ENCODE measurements at regions not wholly inside any gene's neighbourhood (a gene's known extent, or its start where the extent isn't known, plus 50 kb on each side); places are given as distances from the start of the nearest gene placed in this dataset.

DNA sequence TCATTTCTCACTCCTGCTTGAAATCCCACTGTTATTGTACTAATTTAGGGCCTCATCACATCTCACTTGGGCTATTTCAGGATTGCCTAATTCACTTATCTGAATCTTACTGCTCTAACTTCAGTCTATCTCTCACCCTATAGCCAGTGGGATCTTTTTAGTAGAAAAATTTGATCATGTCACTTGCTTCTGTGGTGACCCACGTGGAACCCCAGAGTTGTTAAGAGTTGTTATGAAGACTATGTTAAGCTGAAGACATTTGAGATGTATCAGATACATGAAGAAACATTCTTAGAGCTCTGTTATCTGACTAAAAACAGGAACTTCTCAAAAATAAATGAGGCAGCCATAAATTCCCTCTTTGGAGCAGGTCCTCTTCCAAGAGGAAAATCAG lies 1375.6 kb upstream of the TENM4 start:
- TF ChIP-seq, protein P1, sequence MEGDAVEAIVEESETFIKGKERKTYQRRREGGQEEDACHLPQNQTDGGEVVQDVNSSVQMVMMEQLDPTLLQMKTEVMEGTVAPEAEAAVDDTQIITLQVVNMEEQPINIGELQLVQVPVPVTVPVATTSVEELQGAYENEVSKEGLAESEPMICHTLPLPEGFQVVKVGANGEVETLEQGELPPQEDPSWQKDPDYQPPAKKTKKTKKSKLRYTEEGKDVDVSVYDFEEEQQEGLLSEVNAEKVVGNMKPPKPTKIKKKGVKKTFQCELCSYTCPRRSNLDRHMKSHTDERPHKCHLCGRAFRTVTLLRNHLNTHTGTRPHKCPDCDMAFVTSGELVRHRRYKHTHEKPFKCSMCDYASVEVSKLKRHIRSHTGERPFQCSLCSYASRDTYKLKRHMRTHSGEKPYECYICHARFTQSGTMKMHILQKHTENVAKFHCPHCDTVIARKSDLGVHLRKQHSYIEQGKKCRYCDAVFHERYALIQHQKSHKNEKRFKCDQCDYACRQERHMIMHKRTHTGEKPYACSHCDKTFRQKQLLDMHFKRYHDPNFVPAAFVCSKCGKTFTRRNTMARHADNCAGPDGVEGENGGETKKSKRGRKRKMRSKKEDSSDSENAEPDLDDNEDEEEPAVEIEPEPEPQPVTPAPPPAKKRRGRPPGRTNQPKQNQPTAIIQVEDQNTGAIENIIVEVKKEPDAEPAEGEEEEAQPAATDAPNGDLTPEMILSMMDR (IDR thresholded peaks at IDR 0.05) = no peak
- TF ChIP-seq POLR2A (IDR thresholded peaks at IDR 0.05) = no peak

All from Peyer's patch (tissue), 4 donors.